HEK293 (cell line): ENCODE measurements at regions not wholly inside any gene's neighbourhood (a gene's known extent, or its start where the extent isn't known, plus 50 kb on each side); places are given as distances from the start of the nearest gene placed in this dataset.

Source experiments
- CTCF ChIP-seq: fragments of 450-650 bp; formaldehyde crosslinking; IDR thresholded peaks from 2 replicates; pipeline ENCODE4 v1.5.1; 2016; ENCODE audit warnings: missing biosample characterization, missing genetic modification characterization
- ZNF580 ChIP-seq: fragments of 450-650 bp; formaldehyde crosslinking; IDR thresholded peaks from 2 replicates; pipeline ENCODE4 v1.5.1; 2016; ENCODE audit warnings: missing biosample characterization, missing genetic modification characterization

- TF ChIP-seq CTCF (tag by site-specific recombination) (no peak), ZNF580 (no peak)
Observed at GRCh38 chr4:63221477-63221876, 1187.8 kb downstream of the TECRL start.
